GM18499 (cell line): ENCODE measurements at regions not wholly inside any gene's neighbourhood (a gene's known extent, or its start where the extent isn't known, plus 50 kb on each side); places are given as distances from the start of the nearest gene placed in this dataset.

ENCODE experiments used
- ATAC-seq: cut with Tn5 transposase; IDR thresholded peaks from one replicate; pipeline ENCODE4 v1.9.1; 2021; ENCODE audit warnings: moderate number of reproducible peaks; ENCODE audit not compliant: insufficient read depth, unreplicated experiment

- ATAC-seq, result no peak
Observed at GRCh38 chr1:244335456-244335855, 116.3 kb downstream of the ADSS2 start.

GRCh38 chr1:244336232-244336899, 115.3 kb downstream of the ADSS2 start:
- ATAC-seq, result no peak

GRCh38 chr1:244337839-244338238, 113.9 kb downstream of the ADSS2 start:
- ATAC-seq, result no peak

DNA sequence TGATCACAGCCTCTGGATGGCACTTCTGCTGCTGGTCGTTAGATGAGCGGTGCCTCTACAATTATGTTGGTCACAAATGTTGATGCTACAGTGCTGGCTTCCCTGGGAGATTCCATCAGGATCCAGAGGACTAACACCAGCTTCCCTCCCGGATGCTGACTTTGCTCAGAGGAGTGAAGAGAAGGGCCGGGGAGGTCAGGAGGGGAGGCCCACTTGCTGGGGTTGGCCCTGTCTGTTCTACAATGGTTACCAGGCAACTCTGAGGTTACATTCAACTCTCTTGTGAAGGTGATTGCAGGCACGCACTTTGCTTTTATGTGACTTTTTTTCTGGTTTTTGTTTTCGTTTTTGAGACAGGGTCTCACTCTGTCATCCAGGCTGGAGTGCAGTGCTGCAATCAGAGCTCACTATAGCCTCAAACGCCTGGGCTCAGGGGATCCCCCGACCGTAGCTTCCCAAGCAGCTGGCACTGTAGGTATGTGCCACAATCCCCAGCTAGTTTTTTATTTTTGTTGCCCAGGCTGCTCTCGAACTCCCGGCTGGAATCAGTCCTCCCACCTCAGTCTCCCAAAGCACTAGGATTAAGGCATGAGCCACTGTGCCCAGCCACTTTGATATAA, 112.5 kb downstream of the ADSS2 start:
- ATAC-seq, result no peak

DNA sequence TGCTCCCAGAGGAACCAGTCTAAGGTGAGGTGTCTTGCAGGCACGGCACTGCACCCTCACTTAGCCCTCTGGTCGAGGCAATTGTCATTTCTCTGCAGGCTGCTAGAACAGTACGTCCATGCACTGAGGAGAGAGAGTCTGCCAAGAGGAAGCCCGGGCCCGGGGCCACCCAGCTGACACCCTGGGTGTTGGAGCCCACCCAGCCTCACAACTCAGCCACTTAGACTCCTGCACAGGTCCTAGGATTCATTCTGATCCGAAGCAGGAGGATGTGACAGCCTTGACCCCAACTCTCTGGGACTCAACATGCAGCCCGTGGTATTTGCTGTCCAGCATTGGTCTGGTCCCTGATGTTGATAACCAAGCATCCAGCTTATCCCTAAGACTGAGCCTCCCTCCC, 111.9 kb downstream of the ADSS2 start:
- ATAC-seq, result no peak

GRCh38 chr1:244340396-244340795, 111.3 kb downstream of the ADSS2 start:
- ATAC-seq, result no peak

- ATAC-seq, result no peak
Observed at GRCh38 chr1:244341455-244342450, 110.0 kb downstream of the ADSS2 start.

- ATAC-seq, result no peak
Observed at GRCh38 chr1:244344001-244344400, 107.7 kb downstream of the ADSS2 start.

DNA sequence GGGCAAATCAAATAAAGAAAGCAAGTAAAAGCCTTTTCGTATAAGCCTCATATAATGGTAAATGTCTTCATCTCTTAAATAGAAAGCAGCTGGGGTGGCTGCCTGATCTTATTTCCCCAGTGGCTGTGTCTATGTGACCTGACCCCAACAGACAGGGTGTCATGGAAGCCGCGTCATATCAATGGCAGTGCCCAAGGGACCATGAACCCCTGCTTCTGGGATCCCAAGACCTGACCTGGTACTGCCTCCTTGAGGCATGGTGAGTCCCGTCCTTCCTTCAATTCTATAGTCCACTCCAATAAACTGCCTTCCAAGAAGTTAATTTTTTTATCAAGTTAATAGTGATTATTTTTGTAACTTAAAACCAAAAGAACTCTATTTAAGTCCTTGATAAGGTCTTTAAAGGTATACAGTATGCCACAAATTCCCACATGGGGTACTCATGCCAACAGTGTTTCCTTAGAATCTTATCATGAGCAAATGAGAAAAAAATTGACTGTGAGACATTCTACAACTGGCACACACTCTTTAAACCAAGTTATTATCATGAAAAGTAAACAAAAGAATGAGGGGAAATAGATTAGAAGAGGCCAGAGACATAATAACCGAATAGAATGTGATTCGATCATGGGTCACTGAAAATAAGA, 104.6 kb downstream of the ADSS2 start:
- ATAC-seq, result no peak

DNA sequence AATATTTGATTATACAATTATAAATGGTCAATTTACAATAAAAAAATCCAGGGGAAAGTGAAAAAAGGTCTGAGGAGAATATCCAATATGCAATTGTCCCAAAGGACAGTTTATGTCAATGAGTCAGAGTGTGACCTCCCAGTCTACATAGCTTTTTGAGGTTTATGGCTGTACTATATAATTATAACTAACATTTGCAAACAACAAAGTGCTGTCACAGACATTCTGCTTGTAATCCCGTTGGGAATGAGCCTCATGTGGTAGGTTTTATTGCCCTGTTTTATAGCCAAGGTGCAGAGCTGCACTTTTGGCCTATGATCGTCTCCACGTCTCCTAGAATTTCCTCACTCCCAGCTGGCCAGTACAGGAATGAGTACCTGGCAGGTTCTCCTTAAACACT, 103.8 kb downstream of the ADSS2 start:
- no peak for ATAC-seq

GRCh38 chr1:244349103-244349531, 102.6 kb downstream of the ADSS2 start:
- ATAC-seq, result no peak

GRCh38 chr1:244349581-244350001, 102.1 kb downstream of the ADSS2 start:
- no peak for ATAC-seq

DNA sequence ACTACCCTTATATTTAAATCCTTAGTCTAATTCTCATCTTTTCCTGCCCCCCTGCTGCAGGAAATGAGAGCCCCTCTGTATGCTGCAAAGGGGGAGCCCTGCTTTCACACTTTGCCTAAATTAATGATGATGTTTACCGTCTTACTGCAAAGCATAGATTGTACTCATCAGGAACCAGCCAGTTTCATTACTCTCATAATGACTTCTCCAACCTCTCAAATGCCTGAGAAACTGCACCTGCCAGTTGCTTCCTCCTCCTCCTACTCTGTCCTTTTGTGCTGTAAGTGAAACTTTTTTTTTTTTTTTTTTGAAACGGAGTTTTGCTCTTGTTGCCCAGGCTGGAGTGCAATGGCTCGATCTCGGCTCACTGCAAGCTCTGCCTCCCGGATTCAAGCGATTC, 101.7 kb downstream of the ADSS2 start:
- ATAC-seq, result no peak

DNA sequence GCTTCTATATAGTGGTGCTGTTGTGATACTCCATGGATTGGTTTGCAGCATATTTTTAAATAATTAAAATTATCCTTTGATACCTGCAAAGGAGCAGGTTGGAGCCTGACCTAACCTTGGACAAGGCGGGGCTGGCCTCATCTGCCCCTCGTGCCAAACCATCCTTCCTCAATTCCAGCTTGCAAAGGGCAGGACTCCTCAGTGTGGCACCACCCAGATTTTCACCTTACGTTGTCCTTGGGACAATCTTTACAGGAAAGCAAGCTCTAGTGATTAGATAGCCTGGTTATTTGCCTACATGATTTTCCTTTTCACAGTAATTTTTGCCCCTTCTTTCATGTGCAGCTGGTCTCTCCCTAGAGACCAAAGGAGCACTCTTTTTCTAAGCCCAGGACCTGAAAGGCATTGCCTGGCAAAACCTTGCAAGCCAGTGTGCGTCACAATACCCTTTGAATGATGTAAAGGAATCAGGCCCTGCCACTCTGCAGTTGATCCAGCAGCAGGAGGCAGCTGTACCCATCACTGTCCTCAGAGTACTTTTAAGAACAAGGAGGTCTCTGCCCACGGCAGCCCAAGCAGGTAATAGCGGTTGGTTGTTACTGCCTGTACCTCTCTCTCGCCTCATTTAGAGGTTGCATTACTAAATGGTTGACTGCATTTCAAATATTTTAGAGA, 99.4 kb downstream of the ADSS2 start:
- no peak for ATAC-seq

DNA sequence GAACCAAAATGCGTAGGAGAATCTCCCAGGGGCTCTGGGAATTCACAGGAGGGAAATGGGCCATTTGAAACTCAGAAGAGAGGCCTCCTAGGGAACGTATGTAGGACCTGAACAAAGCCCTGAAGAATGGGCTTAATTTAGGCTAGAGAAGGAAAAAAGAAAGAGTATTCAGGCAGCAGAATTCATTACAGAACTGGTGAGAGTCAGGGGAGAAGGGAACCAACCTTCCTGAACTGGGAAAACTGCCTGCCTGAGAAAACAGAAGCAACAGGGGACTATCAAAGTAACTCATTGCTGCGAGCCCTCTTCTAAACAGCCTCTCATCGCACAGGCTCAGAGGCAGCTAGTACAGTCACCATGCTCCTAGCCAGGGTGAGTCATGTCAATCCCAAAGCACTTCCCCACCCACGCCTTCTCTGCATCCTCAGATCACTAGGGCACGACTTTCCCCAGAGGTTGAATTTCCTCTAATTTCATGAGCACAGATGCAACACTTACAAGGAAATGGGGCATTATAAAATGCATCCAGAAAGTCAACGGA, 98.1 kb downstream of the ADSS2 start:
- ATAC-seq, result no peak

GRCh38 chr1:244354810-244355278, 96.9 kb downstream of the ADSS2 start:
- ATAC-seq, result no peak

DNA sequence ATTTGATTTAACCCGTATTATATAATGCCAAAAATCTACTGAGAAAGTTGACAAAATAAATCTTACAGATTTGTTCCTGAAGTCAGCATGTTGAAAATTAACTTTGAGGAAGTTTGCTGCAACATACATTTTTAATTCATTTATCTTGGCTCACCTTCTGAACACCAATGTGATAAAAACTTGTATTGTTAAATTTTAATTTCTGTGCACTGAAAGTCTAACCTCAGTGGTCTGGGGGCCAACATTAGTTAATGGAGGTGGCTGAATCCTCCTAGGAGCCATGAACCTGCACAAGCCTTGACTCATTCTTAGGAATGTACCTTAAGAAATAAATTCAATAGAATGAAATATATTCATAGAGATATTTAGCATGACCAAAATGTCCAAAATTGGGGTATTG, 95.3 kb downstream of the ADSS2 start:
- ATAC-seq, result no peak
